Endothelial cell of umbilical vein (primary cell): ENCODE measurements at regions not wholly inside any gene's neighbourhood (a gene's known extent, or its start where the extent isn't known, plus 50 kb on each side); places are given as distances from the start of the nearest gene placed in this dataset.

ENCODE experiments used
- BruUV-seq: library from RNA; stranded (reverse); fragments of 400-500 nt; replicated peaks from 2 replicates; lab custom pipeline; 2021; lab: Mats Ljungman, UMichigan
- CTCF ChIA-PET: fragments of 300-600, 350-600 bp; sonication (Branson Sonifier 250); formaldehyde crosslinking; loops from one replicate; lab custom pipeline; 2021; ENCODE audit warnings: antibody characterized with exemption, inconsistent platforms; lab: Charles Lee
- POLR2A ChIA-PET: fragments of 300-600, 350-600 bp; sonication (Branson Sonifier 250); formaldehyde crosslinking; loops from one replicate; lab custom pipeline; 2021; ENCODE audit warnings: antibody characterized with exemption, inconsistent platforms; lab: Charles Lee
- DNase-seq: peaks from one replicate; pipeline ENCODE4 v3.0.0-alpha.2; 2011; ENCODE audit warnings: low read depth, low spot score
- FAIRE-seq: peaks from 2 replicates; lab custom pipeline; 2011; peaks lifted over from hg19 to GRCh38; lab: Jason Lieb, UNC
- H2AFZ ChIP-seq: 2 replicates; pipeline ENCODE4 v1.6.0; 2012; ENCODE audit warnings: low read depth, low read length, control low read depth, inconsistent platforms
- H3K27ac ChIP-seq: 2 replicates; pipeline ENCODE4 v1.5.1; 2011; ENCODE audit warnings: low read depth, mild to moderate bottlenecking, control low read depth, low read length, moderate library complexity; ENCODE audit not compliant: insufficient read depth
- H3K27me3 ChIP-seq, 2 experiments: 2 replicates each; pipeline versions ENCODE4 v1.6.0 to v1.6.1; 2011; ENCODE audit warnings: low read length in 2 of 2, mixed read lengths in 1 of 2; ENCODE audit not compliant: control insufficient read depth in 2 of 2, insufficient read depth in 2 of 2
- H3K36me3 ChIP-seq, 2 experiments: 2 replicates in 1 of 2; 3 replicates in 1 of 2; pipeline ENCODE4 v1.5.1; 2011; ENCODE audit warnings: low read length in 2 of 2, mild to moderate bottlenecking in 1 of 2, moderate library complexity in 1 of 2; ENCODE audit not compliant: control insufficient read depth in 2 of 2, insufficient read depth in 2 of 2; ENCODE audit errors: extremely low read depth in 1 of 2
- H3K4me1 ChIP-seq: 3 replicates; pipeline ENCODE4 v1.5.1; 2011; ENCODE audit warnings: mild to moderate bottlenecking, low read length; ENCODE audit not compliant: control insufficient read depth, insufficient read depth; ENCODE audit errors: extremely low read depth
- H3K4me2 ChIP-seq: 2 replicates; pipeline ENCODE4 v1.6.1; 2011; ENCODE audit warnings: low read length, control low read depth, mixed read lengths; ENCODE audit not compliant: insufficient read depth
- H3K4me3 ChIP-seq, 3 experiments: fragments of 200-600 bp in 1 of 3; sonication (generic), shearing (Covaris generic) in 1 of 3; replicated peaks in 1 of 3; 2 replicates each; pipeline ENCODE4 v1.5.1; 2011 to 2016; ENCODE audit warnings: control low read depth in 3 of 3, low read length in 3 of 3, mild to moderate bottlenecking in 2 of 3, inconsistent platforms in 1 of 3, low read depth in 1 of 3, moderate library complexity in 1 of 3; ENCODE audit not compliant: insufficient read depth in 1 of 3
- H3K79me2 ChIP-seq: 2 replicates; pipeline ENCODE4 v1.6.0; 2012; ENCODE audit warnings: low read length, inconsistent platforms; ENCODE audit not compliant: control insufficient read depth, insufficient read depth
- H3K9ac ChIP-seq: replicated peaks from 2 replicates; pipeline ENCODE3; 2011; ENCODE audit warnings: low read length, control low read depth; ENCODE audit not compliant: insufficient read depth; ENCODE audit errors: extremely low read depth
- H3K9me1 ChIP-seq: replicated peaks from 3 replicates; pipeline ENCODE4 v1.6.0; 2011; ENCODE audit warnings: mild to moderate bottlenecking, low read length; ENCODE audit not compliant: control insufficient read depth, insufficient read depth; ENCODE audit errors: extremely low read depth
- H3K9me3 ChIP-seq: replicated peaks from 2 replicates; pipeline ENCODE4 v1.5.1; 2012; ENCODE audit warnings: low read length, inconsistent platforms; ENCODE audit not compliant: control insufficient read depth, insufficient read depth
- H4K20me1 ChIP-seq: replicated peaks from 2 replicates; pipeline ENCODE3; 2011; ENCODE audit warnings: mild to moderate bottlenecking, low read length; ENCODE audit not compliant: control insufficient read depth, insufficient read depth; ENCODE audit errors: extremely low read depth
- EZH2 ChIP-seq: IDR thresholded peaks from 2 replicates; pipeline ENCODE4 v1.6.1; 2012; ENCODE audit warnings: borderline replicate concordance, low read depth, mild to moderate bottlenecking, moderate library complexity, low read length, inconsistent platforms; ENCODE audit not compliant: severe bottlenecking
- FOS ChIP-seq: IDR thresholded peaks from 2 replicates; pipeline ENCODE4 v1.6.1; 2011; ENCODE audit warnings: mild to moderate bottlenecking, low read length, moderate library complexity, borderline replicate concordance; ENCODE audit not compliant: insufficient read depth
- GATA2 ChIP-seq: IDR thresholded peaks from 2 replicates; pipeline ENCODE4 v1.7.0; 2011; ENCODE audit warnings: low read depth, mild to moderate bottlenecking, moderate library complexity, mixed read lengths, low read length; ENCODE audit not compliant: insufficient read length, insufficient read depth
- JUN ChIP-seq: IDR thresholded peaks from 2 replicates; pipeline ENCODE4 v1.6.1; 2011; ENCODE audit warnings: borderline replicate concordance, low read depth; ENCODE audit not compliant: insufficient read length, insufficient read depth
- MYC ChIP-seq: IDR thresholded peaks from one replicate; pipeline ENCODE4 v1.6.1; 2011; ENCODE audit warnings: mild to moderate bottlenecking, low read depth, low read length
- POLR2A ChIP-seq: IDR thresholded peaks from 2 replicates; pipeline ENCODE4 v1.6.1; 2012; ENCODE audit warnings: low read depth, mild to moderate bottlenecking, control low read depth, low read length
- POLR2AphosphoS5 ChIP-seq: IDR thresholded peaks from 2 replicates; pipeline ENCODE4 v1.6.1; 2012; ENCODE audit warnings: low read depth, mild to moderate bottlenecking, control low read depth, low read length, moderate library complexity; ENCODE audit not compliant: insufficient read depth
- dilution Hi-C: fragments of 300-500 bp; cut with MboI; formaldehyde crosslinking; loops from one replicate; pipeline ENCODE4 v1.15.0; 2019; ENCODE audit warnings: low sequenced_read_pairs; ENCODE audit not compliant: extremely low pct_ligation_motif_present
- intact Hi-C: fragments of 100-400 bp; cut with micrococcal nuclease; formaldehyde crosslinking; loops from one replicate; pipeline ENCODE4 v1.10.0; 2022
- TF ChIP-seq, protein P1 (sequence below): IDR thresholded peaks from 2 replicates; pipeline ENCODE4 v1.6.1; 2011; ENCODE audit not compliant: insufficient read depth, insufficient read length
- TF ChIP-seq, protein P2 (sequence below), 2 donors: IDR thresholded peaks; 1 replicate in 1 of 2; 2 replicates in 1 of 2; pipeline ENCODE4 v1.5.1; 2011; ENCODE audit warnings: low read length in 2 of 2, mild to moderate bottlenecking in 2 of 2, moderate library complexity in 2 of 2, control low read depth in 1 of 2, inconsistent platforms in 1 of 2, low read depth in 1 of 2; ENCODE audit not compliant: insufficient read depth in 1 of 2; ENCODE audit errors: extremely low read depth in 1 of 2

DNA sequence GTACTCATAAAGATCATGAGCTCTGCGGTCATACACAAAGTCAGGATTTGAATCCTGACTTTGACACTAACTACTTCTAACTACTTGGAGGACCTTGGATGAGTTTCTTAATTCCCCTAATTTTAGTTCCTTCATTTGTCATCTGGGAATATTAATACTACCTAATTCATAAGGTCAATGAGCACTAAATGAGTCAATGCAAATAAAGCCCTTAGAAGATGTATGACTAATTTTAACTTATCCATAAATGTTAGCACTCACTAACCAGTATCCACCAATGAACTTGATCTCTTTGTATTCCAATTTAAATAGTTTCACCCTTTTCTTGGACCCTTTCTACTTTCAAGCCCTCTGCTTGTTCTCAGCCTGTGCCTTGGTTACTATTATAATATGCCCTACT lies 1106.4 kb downstream of the CDH18 start:
- no peaks in the 10 kb centered on the region for H3K9me1 ChIP-seq
- H3K9ac ChIP-seq, result no peak overlapping the region
- no peak overlapping the region for H3K4me2 ChIP-seq
- H3K27me3 ChIP-seq, result no peaks in the 10 kb centered on the region
- no peak overlapping the region for H3K4me3 ChIP-seq
- no peak overlapping the region for H3K27ac ChIP-seq
- H2AFZ ChIP-seq, result no peak overlapping the region
- dilution Hi-C loops (no loop called here), intact Hi-C loops (no loop called here)
- FAIRE-seq (no peak), DNase-seq (no peak)
- POLR2A ChIA-PET, result no interaction called here
- H3K36me3 ChIP-seq, result no peaks in the 10 kb centered on the region
- H3K4me1 ChIP-seq, result no peaks in the 10 kb centered on the region
- BruUV-seq, result no TSS peak
- no peaks in the 10 kb centered on the region for H4K20me1 ChIP-seq
- no peaks in the 10 kb centered on the region for H3K79me2 ChIP-seq
- CTCF ChIA-PET, result no interaction called here
- H3K9me3 ChIP-seq, result no peaks in the 10 kb centered on the region
- TF ChIP-seq FOS, result no peak

DNA sequence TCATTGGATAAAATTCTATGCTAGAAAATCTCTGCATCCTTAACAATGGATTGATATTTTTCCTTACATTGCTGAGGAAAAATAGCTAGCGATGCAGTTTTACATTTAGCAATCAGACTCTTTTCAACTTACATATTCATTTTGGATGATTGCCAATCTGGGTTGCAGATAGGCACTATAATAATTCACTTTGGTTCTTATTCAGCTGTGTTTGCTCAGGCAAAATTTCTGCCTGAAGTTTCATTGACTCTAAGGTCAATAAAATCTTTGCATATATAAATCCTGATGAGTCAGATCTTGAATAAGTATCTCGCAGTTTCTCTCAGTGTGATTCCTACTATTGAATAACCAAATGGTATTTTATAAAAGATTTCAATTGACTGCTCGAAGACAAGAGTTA lies 1105.8 kb downstream of the CDH18 start:
- Histone ChIP-seq H3K36me3 (no peaks in the 10 kb centered on the region), H3K27me3 (no peaks in the 10 kb centered on the region), H3K4me2 (no peak overlapping the region), H2AFZ (no peak overlapping the region), H3K27ac (no peak overlapping the region), H3K4me1 (no peaks in the 10 kb centered on the region), H3K79me2 (no peaks in the 10 kb centered on the region), H3K4me3 (no peak overlapping the region), H3K9me1 (no peaks in the 10 kb centered on the region), H3K9me3 (no peaks in the 10 kb centered on the region), H3K9ac (no peak overlapping the region), H4K20me1 (no peaks in the 10 kb centered on the region)
- no peak for FAIRE-seq
- ChIA-PET POLR2A (no interaction called here), CTCF (no interaction called here)
- no TSS peak for BruUV-seq
- no peak for DNase-seq
- TF ChIP-seq MYC, result no peak
- TF ChIP-seq FOS, result no peak
- no peak for TF ChIP-seq JUN
- no peak for TF ChIP-seq POLR2AphosphoS5
- no peak for TF ChIP-seq EZH2
- no peak for TF ChIP-seq POLR2A
- TF ChIP-seq, protein P1, sequence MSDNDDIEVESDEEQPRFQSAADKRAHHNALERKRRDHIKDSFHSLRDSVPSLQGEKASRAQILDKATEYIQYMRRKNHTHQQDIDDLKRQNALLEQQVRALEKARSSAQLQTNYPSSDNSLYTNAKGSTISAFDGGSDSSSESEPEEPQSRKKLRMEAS, result no peak
- no peak for TF ChIP-seq GATA2
- TF ChIP-seq, protein P2, sequence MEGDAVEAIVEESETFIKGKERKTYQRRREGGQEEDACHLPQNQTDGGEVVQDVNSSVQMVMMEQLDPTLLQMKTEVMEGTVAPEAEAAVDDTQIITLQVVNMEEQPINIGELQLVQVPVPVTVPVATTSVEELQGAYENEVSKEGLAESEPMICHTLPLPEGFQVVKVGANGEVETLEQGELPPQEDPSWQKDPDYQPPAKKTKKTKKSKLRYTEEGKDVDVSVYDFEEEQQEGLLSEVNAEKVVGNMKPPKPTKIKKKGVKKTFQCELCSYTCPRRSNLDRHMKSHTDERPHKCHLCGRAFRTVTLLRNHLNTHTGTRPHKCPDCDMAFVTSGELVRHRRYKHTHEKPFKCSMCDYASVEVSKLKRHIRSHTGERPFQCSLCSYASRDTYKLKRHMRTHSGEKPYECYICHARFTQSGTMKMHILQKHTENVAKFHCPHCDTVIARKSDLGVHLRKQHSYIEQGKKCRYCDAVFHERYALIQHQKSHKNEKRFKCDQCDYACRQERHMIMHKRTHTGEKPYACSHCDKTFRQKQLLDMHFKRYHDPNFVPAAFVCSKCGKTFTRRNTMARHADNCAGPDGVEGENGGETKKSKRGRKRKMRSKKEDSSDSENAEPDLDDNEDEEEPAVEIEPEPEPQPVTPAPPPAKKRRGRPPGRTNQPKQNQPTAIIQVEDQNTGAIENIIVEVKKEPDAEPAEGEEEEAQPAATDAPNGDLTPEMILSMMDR (IDR thresholded peaks at IDR 0.05; ENCODE audit: extremely low read depth in 1 of 2, insufficient read depth in 1 of 2, low read depth in 1 of 2, low read length in 2 of 2), result no peak
- intact Hi-C loops, result no loop called here
- dilution Hi-C loops, result no loop called here
